PFSK-1 (cell line): ENCODE measurements at regions not wholly inside any gene's neighbourhood (a gene's known extent, or its start where the extent isn't known, plus 50 kb on each side); places are given as distances from the start of the nearest gene placed in this dataset.

Source experiments
- FOXP2 ChIP-seq: optimal IDR thresholded peaks from 2 replicates; pipeline ENCODE3; 2011; ENCODE audit warnings: borderline replicate concordance, control low read depth, inconsistent platforms; ENCODE audit not compliant: insufficient read depth; ENCODE audit errors: extremely low read length, extremely low read depth
- POLR2AphosphoS5 ChIP-seq: IDR thresholded peaks from 2 replicates; pipeline ENCODE4 v1.6.1; 2012; ENCODE audit warnings: low read depth, mild to moderate bottlenecking, control low read depth, low read length, moderate library complexity
- REST ChIP-seq, 2 experiments: IDR thresholded peaks; 2 replicates each; pipeline versions ENCODE4 v1.6.1 to v1.8.0; 2011 to 2012; ENCODE audit warnings: low read depth in 2 of 2, low read length in 2 of 2, control low read depth in 1 of 2, inconsistent platforms in 1 of 2, mild to moderate bottlenecking in 1 of 2, moderate library complexity in 1 of 2; ENCODE audit not compliant: insufficient read depth in 1 of 2
- SIN3A ChIP-seq: IDR thresholded peaks from 2 replicates; pipeline ENCODE4 v1.6.1; 2012; ENCODE audit warnings: mild to moderate bottlenecking, low read length, moderate library complexity, borderline replicate concordance; ENCODE audit not compliant: insufficient read depth
- TAF1 ChIP-seq: IDR thresholded peaks from 2 replicates; pipeline ENCODE4 v1.6.1; 2012; ENCODE audit warnings: low read length, control low read depth, borderline replicate concordance; ENCODE audit not compliant: insufficient read depth

GRCh38 chr13:104980586-104980985, 1554.9 kb downstream of the EFNB2 start:
- no peak for TF ChIP-seq REST (IDR thresholded peaks at IDR 0.05; ENCODE audit: insufficient read depth in 1 of 2, low read depth in 2 of 2, low read length in 2 of 2)
- no peak for TF ChIP-seq POLR2AphosphoS5
- no peak for TF ChIP-seq SIN3A
- TF ChIP-seq TAF1 = no peak
- no peak for TF ChIP-seq FOXP2

DNA sequence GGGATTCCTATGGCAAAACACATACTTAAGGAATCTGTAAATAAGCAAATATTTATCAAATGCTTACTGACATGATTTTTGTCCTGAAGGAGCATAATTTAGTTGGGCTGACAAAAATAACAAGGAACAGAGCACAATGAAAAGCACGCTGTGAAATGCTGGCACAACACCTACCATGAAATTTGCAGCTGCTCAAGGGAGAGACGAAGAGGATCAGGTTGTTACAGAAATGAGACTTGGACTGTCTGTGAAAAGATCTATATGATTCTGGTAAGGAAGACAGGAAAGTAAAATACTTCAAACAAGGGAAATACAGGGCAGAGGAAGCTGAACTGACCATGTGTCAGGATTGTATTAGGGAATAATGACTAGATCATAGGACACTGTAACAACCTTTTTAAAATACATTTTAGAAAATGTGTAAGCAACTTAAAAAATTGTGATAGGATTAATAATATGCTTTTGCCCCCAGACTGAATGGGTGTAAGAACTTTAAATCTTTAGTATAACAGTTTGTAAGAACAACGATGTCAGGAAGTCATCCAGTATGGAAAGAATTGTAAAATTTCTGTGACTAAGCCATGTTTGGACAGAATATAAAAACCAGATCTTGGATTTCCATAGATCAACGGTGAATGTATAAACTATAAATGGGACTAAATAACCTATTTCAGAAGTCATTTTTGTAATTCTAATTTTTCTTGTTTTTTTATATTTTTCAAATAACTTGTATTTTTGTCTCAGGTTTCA, 1556.0 kb downstream of the EFNB2 start:
- TF ChIP-seq FOXP2 = no peak
- TF ChIP-seq REST (IDR thresholded peaks at IDR 0.05; ENCODE audit: insufficient read depth in 1 of 2, low read depth in 2 of 2, low read length in 2 of 2) = no peak
- no peak for TF ChIP-seq TAF1
- no peak for TF ChIP-seq POLR2AphosphoS5
- TF ChIP-seq SIN3A = no peak

GRCh38 chr13:104976986-104977385, 1558.5 kb downstream of the EFNB2 start:
- TF ChIP-seq REST (IDR thresholded peaks at IDR 0.05; ENCODE audit: insufficient read depth in 1 of 2, low read depth in 2 of 2, low read length in 2 of 2) (no peak), FOXP2 (no peak), POLR2AphosphoS5 (no peak), TAF1 (no peak)

DNA sequence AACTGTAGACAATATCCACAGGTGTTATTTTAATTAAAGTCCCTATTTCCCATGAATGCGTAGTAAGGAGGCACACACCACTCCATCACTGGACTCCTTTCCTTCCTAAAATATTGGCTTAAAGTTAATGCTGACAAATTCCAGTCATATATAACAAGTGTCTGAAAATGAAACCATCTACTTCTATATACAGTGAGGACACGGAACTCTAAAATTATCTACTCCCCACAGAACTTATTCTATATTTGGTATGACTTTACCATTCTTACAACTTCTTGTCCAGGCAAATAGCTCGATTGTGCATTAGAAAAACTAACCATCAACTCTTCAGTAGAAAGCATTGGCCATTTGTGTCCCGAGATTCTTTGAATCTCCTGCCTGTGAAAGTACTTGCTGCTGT, 1560.2 kb downstream of the EFNB2 start:
- no peak for TF ChIP-seq TAF1

GRCh38 chr13:104968876-104969275, 1566.6 kb downstream of the EFNB2 start:
- TF ChIP-seq POLR2AphosphoS5 (no peak), TAF1 (no peak), SIN3A (no peak), FOXP2 (no peak), REST (IDR thresholded peaks at IDR 0.05; ENCODE audit: insufficient read depth in 1 of 2, low read depth in 2 of 2, low read length in 2 of 2) (no peak)
